ENCODE measurements at regions not wholly inside any gene's neighbourhood (a gene's known extent, or its start where the extent isn't known, plus 50 kb on each side); places are given as distances from the start of the nearest gene placed in this dataset.

DNA sequence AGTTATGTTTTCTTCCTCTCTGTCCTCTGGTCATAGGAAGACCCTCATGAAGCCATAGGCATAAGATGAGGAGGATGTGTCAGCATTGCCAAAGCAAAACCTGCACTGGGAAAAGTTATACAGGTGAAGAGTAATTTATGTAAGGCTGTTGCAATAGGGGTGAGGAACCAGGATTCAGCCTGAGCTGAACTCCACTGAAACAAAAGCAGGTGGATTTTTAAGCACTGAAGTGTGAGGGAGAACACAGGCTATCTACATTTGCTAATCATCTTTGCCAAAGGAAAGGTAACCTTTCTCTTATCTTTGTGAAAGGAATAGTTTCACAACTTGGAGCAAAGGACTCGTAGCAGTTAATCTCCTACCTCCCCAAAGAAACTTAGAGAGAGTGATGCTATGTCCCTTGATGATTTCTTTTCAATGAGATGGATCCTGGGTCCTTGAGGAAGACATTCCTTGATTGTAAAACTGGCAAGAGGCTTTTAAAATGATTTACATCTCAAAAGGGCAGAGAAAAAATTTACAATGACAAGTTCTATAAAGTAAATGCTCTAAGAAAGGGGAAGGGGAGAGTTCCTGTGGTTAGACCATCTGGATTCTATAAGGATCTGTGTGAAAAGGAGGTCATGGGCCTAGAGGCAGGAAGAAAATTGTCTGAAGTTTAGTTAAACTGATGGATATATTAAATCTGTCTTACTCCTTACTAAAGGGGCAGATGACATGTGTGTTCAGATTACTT, 385.4 kb upstream of the CDH7 start:
- no peak for TF ChIP-seq EZH2phosphoT487 (IDR thresholded peaks at IDR 0.05; ENCODE audit: low read depth, severe bottlenecking, unreplicated experiment)
- TF ChIP-seq, protein P1, sequence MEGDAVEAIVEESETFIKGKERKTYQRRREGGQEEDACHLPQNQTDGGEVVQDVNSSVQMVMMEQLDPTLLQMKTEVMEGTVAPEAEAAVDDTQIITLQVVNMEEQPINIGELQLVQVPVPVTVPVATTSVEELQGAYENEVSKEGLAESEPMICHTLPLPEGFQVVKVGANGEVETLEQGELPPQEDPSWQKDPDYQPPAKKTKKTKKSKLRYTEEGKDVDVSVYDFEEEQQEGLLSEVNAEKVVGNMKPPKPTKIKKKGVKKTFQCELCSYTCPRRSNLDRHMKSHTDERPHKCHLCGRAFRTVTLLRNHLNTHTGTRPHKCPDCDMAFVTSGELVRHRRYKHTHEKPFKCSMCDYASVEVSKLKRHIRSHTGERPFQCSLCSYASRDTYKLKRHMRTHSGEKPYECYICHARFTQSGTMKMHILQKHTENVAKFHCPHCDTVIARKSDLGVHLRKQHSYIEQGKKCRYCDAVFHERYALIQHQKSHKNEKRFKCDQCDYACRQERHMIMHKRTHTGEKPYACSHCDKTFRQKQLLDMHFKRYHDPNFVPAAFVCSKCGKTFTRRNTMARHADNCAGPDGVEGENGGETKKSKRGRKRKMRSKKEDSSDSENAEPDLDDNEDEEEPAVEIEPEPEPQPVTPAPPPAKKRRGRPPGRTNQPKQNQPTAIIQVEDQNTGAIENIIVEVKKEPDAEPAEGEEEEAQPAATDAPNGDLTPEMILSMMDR (IDR thresholded peaks at IDR 0.05; ENCODE audit: poor library complexity) = no peak
- no peak for TF ChIP-seq EZH2 (IDR thresholded peaks at IDR 0.05; ENCODE audit: borderline replicate concordance)

All from hepatocyte (in vitro differentiated cells).